HepG2 (cell line): ENCODE measurements at regions not wholly inside any gene's neighbourhood (a gene's known extent, or its start where the extent isn't known, plus 50 kb on each side); places are given as distances from the start of the nearest gene placed in this dataset.

Source experiments
- ATAC-seq: fragments of 200-7000 bp; cut with Tn5 transposase; 3 replicates; pipeline ENCODE4 v1.9.1; 2020; ENCODE audit warnings: mild to moderate bottlenecking, moderate library complexity
- BruUV-seq: library from RNA; stranded (reverse); fragments of 400-500 nt; replicated peaks from 2 replicates; lab custom pipeline; 2021; lab: Mats Ljungman, UMichigan
- CTCF ChIA-PET: fragments of 300-600 bp; formaldehyde crosslinking; extraction: SDS; loops from one replicate; lab custom pipeline; 2021; ENCODE audit warnings: low total read pairs, inconsistent platforms, low intra/inter-chr PET ratio; lab: Yijun Ruan, JAX
- POLR2A ChIA-PET: fragments of 350-600 bp; sonication (Branson Sonifier 250); formaldehyde crosslinking; loops from one replicate; lab custom pipeline; 2020; ENCODE audit warnings: antibody characterized with exemption, inconsistent platforms; lab: Yijun Ruan, JAX
- DNase-seq: peaks from one replicate; pipeline ENCODE4 v3.0.0-alpha.2; 2015; ENCODE audit warnings: low spot score
- FAIRE-seq: peaks from 3 replicates; lab custom pipeline; 2011; peaks lifted over from hg19 to GRCh38; lab: Jason Lieb, UNC
- H2AFZ ChIP-seq: one replicate; pipeline ENCODE4 v1.6.1; 2011; ENCODE audit warnings: low read length, inconsistent platforms
- H3K27ac ChIP-seq: fragments of 300-600 bp; 3 replicates; pipeline ENCODE4 v1.8.0; 2011; ENCODE audit warnings: mixed run types, mild to moderate bottlenecking, mixed read lengths, low read length, inconsistent platforms; ENCODE audit not compliant: insufficient read depth; ENCODE audit errors: extremely low read length
- H3K27me3 ChIP-seq, 2 experiments: fragments of 200-600 bp in 1 of 2; 2 replicates in 1 of 2; 3 replicates in 1 of 2; pipeline versions ENCODE4 v1.6.0 to v1.8.0; 2011; ENCODE audit warnings: low read length in 2 of 2, mild to moderate bottlenecking in 2 of 2, moderate library complexity in 2 of 2, inconsistent platforms in 1 of 2; ENCODE audit not compliant: insufficient read depth in 2 of 2, control insufficient read depth in 1 of 2
- H3K36me3 ChIP-seq, 2 experiments: fragments of 200-600 bp in 1 of 2; replicated peaks in 1 of 2; 2 replicates in 1 of 2; 3 replicates in 1 of 2; pipeline versions ENCODE4 v1.5.1 to v1.8.0; 2011; ENCODE audit warnings: low read length in 2 of 2, inconsistent platforms in 1 of 2; ENCODE audit not compliant: insufficient read depth in 2 of 2, control insufficient read depth in 1 of 2
- H3K4me1 ChIP-seq: 2 replicates; pipeline ENCODE4 v1.5.1; 2012; ENCODE audit warnings: low read length, inconsistent platforms; ENCODE audit not compliant: insufficient read depth
- H3K4me2 ChIP-seq: 2 replicates; pipeline ENCODE4 v1.6.0; 2011; ENCODE audit warnings: low read depth, low read length, inconsistent platforms
- H3K4me3 ChIP-seq, 3 experiments: fragments of 200-600 bp in 1 of 3; sonication (generic), shearing (Covaris generic) in 1 of 3; replicated peaks in 1 of 3; 2 replicates each; pipeline ENCODE4 v1.5.1; 2011 to 2016; ENCODE audit warnings: low read length in 3 of 3, inconsistent platforms in 2 of 3, low read depth in 2 of 3, mild to moderate bottlenecking in 2 of 3, control low read depth in 1 of 3, mixed read lengths in 1 of 3; ENCODE audit not compliant: insufficient read depth in 1 of 3
- H3K79me2 ChIP-seq: one replicate; pipeline ENCODE4 v1.6.1; 2011; ENCODE audit warnings: low read length, inconsistent platforms; ENCODE audit not compliant: insufficient read depth
- H3K9ac ChIP-seq: 2 replicates; pipeline ENCODE4 v1.6.0; 2011; ENCODE audit warnings: mild to moderate bottlenecking, low read depth, low read length, inconsistent platforms; ENCODE audit not compliant: insufficient read depth
- H3K9me3 ChIP-seq: 2 replicates; pipeline ENCODE4 v1.5.1; 2012; ENCODE audit warnings: mild to moderate bottlenecking, low read length
- H4K20me1 ChIP-seq: 2 replicates; pipeline ENCODE4 v1.6.0; 2011; ENCODE audit warnings: inconsistent platforms, mild to moderate bottlenecking, low read length, moderate library complexity; ENCODE audit not compliant: insufficient read depth
- HNRNPLL ChIP-seq: fragments of 200-400 bp; formaldehyde crosslinking; IDR thresholded peaks from 2 replicates; pipeline ENCODE4 v1.6.1; 2017; ENCODE audit warnings: mild to moderate bottlenecking, low read depth, low read length; ENCODE audit not compliant: poor library complexity, severe bottlenecking
- KDM3A ChIP-seq: IDR thresholded peaks from 2 replicates; pipeline ENCODE4 v1.6.1; 2018; ENCODE audit warnings: low read depth, missing compliant biosample characterization
- NPAS2 ChIP-seq: sonication (generic); formaldehyde crosslinking; IDR thresholded peaks from 2 replicates; pipeline ENCODE4 v1.8.0; 2022; ENCODE audit warnings: mild to moderate bottlenecking, missing genetic modification reagents, borderline replicate concordance
- PAWR ChIP-seq: sonication (generic); formaldehyde crosslinking; IDR thresholded peaks from 2 replicates; pipeline ENCODE4 v1.4.0; 2020; ENCODE audit warnings: missing genetic modification reagents, mild to moderate bottlenecking, borderline replicate concordance
- PHF8 ChIP-seq: sonication (generic); formaldehyde crosslinking; IDR thresholded peaks from 2 replicates; pipeline ENCODE4 v1.5.0; 2020; ENCODE audit warnings: missing genetic modification reagents
- SETDB1 ChIP-seq: sonication (generic); formaldehyde crosslinking; IDR thresholded peaks from 2 replicates; pipeline ENCODE4 v1.5.1; 2020; ENCODE audit warnings: missing genetic modification reagents, mild to moderate bottlenecking, borderline replicate concordance
- SIX1 ChIP-seq: sonication (generic); formaldehyde crosslinking; IDR thresholded peaks from 2 replicates; pipeline ENCODE4 v1.4.0; 2020; ENCODE audit warnings: missing genetic modification reagents, borderline replicate concordance
- ZNF629 ChIP-seq: sonication (generic); formaldehyde crosslinking; conservative IDR thresholded peaks from 2 replicates; pipeline ENCODE4 v1.5.0; 2020; ENCODE audit warnings: missing genetic modification reagents
- ZNF747 ChIP-seq: sonication (generic); formaldehyde crosslinking; IDR thresholded peaks from 2 replicates; pipeline ENCODE4 v1.8.1; 2023; ENCODE audit warnings: missing genetic modification reagents, mild to moderate bottlenecking, borderline replicate concordance
- ZNF790 ChIP-seq: sonication (generic); formaldehyde crosslinking; IDR thresholded peaks from 2 replicates; pipeline ENCODE4 v1.8.0; 2022; ENCODE audit warnings: missing genetic modification reagents, mild to moderate bottlenecking, borderline replicate concordance
- WGBS: methylation state at CpG from one replicate; pipeline ENCODE4 v1.1.6; 2017; ENCODE audit warnings: low lambda C conversion rate; 5-methylcytosine and 5-hydroxymethylcytosine counted together
- in situ Hi-C: cut with HindIII; loops from 2 replicates; pipeline ENCODE4 v1.10.0; 2017; ENCODE audit warnings: low pct_unique_long_range_greater_than_20kb; ENCODE audit not compliant: extremely low pct_ligation_motif_present
- intact Hi-C: fragments of 100-400 bp; cut with micrococcal nuclease; formaldehyde crosslinking; loops from one replicate; pipeline ENCODE4 v1.10.0; 2022; ENCODE audit not compliant: unreplicated experiment
- TF ChIP-seq, protein P1 (sequence below): sonication (generic); formaldehyde crosslinking; IDR thresholded peaks from 2 replicates; pipeline ENCODE4 v1.4.0; 2020; ENCODE audit warnings: missing genetic modification reagents, borderline replicate concordance

DNA sequence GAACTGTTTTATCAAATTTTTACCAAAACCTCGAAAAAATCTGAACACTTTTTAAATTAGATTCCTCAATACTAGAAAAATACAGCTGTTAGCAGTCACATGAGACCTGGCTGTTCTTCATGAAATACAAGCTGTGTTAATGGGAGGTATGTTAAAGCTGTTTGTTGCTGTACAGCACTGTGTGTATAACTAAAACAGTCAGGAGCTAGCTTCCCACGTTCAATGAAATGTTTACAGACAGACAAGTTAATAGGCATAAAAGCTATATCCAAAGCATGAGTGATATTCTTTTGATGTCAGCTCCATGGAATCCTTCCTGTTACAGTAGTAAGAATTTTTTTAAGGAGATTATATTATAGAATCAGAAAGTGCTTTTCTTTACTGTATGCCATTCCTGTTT is 223.2 kb upstream of the FOXD3 start:
- intact Hi-C loops (no loop called here), in situ Hi-C loops (no loop called here)
- H3K27ac ChIP-seq: no peak overlapping the region
- no peaks in the 10 kb centered on the region for H3K4me1 ChIP-seq
- POLR2A ChIA-PET: no interaction called here
- no peaks in the 10 kb centered on the region for H3K36me3 ChIP-seq
- 0% methylated on average over 2 of the region's 2 CpGs for WGBS
- H3K4me2 ChIP-seq: no peak overlapping the region
- no peak for DNase-seq
- no peak overlapping the region for H3K4me3 ChIP-seq
- no peak for FAIRE-seq
- CTCF ChIA-PET: no interaction called here
- no peaks in the 10 kb centered on the region for H4K20me1 ChIP-seq
- H3K9ac ChIP-seq: no peak overlapping the region
- no peak overlapping the region for H2AFZ ChIP-seq
- no peak for ATAC-seq
- TF ChIP-seq, protein P1, sequence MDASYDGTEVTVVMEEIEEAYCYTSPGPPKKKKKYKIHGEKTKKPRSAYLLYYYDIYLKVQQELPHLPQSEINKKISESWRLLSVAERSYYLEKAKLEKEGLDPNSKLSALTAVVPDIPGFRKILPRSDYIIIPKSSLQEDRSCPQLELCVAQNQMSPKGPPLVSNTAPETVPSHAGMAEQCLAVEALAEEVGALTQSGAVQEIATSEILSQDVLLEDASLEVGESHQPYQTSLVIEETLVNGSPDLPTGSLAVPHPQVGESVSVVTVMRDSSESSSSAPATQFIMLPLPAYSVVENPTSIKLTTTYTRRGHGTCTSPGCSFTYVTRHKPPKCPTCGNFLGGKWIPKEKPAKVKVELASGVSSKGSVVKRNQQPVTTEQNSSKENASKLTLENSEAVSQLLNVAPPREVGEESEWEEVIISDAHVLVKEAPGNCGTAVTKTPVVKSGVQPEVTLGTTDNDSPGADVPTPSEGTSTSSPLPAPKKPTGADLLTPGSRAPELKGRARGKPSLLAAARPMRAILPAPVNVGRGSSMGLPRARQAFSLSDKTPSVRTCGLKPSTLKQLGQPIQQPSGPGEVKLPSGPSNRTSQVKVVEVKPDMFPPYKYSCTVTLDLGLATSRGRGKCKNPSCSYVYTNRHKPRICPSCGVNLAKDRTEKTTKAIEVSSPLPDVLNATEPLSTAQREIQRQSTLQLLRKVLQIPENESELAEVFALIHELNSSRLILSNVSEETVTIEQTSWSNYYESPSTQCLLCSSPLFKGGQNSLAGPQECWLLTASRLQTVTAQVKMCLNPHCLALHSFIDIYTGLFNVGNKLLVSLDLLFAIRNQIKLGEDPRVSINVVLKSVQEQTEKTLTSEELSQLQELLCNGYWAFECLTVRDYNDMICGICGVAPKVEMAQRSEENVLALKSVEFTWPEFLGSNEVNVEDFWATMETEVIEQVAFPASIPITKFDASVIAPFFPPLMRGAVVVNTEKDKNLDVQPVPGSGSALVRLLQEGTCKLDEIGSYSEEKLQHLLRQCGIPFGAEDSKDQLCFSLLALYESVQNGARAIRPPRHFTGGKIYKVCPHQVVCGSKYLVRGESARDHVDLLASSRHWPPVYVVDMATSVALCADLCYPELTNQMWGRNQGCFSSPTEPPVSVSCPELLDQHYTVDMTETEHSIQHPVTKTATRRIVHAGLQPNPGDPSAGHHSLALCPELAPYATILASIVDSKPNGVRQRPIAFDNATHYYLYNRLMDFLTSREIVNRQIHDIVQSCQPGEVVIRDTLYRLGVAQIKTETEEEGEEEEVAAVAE (CRISPR knock-in tag): no peak
- no peak for TF ChIP-seq NPAS2 (CRISPR knock-in tag)
- TF ChIP-seq PHF8 (CRISPR knock-in tag): no peak
- no peak for TF ChIP-seq SETDB1 (CRISPR knock-in tag)
- TF ChIP-seq ZNF629 (CRISPR knock-in tag): no peak
- TF ChIP-seq ZNF790 (CRISPR knock-in tag): no peak
- no peak for TF ChIP-seq KDM3A (CRISPR knock-in tag)
- no peak for TF ChIP-seq PAWR (CRISPR knock-in tag)
- TF ChIP-seq HNRNPLL: no peak
- no peak for TF ChIP-seq ZNF747 (CRISPR knock-in tag)
- no peak for TF ChIP-seq SIX1
- no TSS peak for BruUV-seq
- no peaks in the 10 kb centered on the region for H3K27me3 ChIP-seq
- no peaks in the 10 kb centered on the region for H3K79me2 ChIP-seq
- H3K9me3 ChIP-seq: no peaks in the 10 kb centered on the region
